Endothelial cell of umbilical vein (primary cell): ENCODE measurements at regions not wholly inside any gene's neighbourhood (a gene's known extent, or its start where the extent isn't known, plus 50 kb on each side); places are given as distances from the start of the nearest gene placed in this dataset.

Source experiments
- CTCF ChIP-seq, 2 donors: IDR thresholded peaks; 1 replicate in 1 of 2; 2 replicates in 1 of 2; pipeline ENCODE4 v1.5.1; 2011; ENCODE audit warnings: low read length in 2 of 2, mild to moderate bottlenecking in 2 of 2, moderate library complexity in 2 of 2, control low read depth in 1 of 2, inconsistent platforms in 1 of 2, low read depth in 1 of 2; ENCODE audit not compliant: insufficient read depth in 1 of 2; ENCODE audit errors: extremely low read depth in 1 of 2
- EZH2 ChIP-seq: IDR thresholded peaks from 2 replicates; pipeline ENCODE4 v1.6.1; 2012; ENCODE audit warnings: borderline replicate concordance, low read depth, mild to moderate bottlenecking, moderate library complexity, low read length, inconsistent platforms; ENCODE audit not compliant: severe bottlenecking
- POLR2A ChIP-seq: IDR thresholded peaks from 2 replicates; pipeline ENCODE4 v1.6.1; 2012; ENCODE audit warnings: low read depth, mild to moderate bottlenecking, control low read depth, low read length
- POLR2AphosphoS5 ChIP-seq: IDR thresholded peaks from 2 replicates; pipeline ENCODE4 v1.6.1; 2012; ENCODE audit warnings: low read depth, mild to moderate bottlenecking, control low read depth, low read length, moderate library complexity; ENCODE audit not compliant: insufficient read depth

- TF ChIP-seq EZH2 (no peak), CTCF (IDR thresholded peaks at IDR 0.05; ENCODE audit: extremely low read depth in 1 of 2, insufficient read depth in 1 of 2, low read depth in 1 of 2, low read length in 2 of 2) (no peak), POLR2A (no peak), POLR2AphosphoS5 (no peak)
Observed at GRCh38 chr13:68970532-68970931, 1137.1 kb upstream of the ATXN8OS start.
